Heart right ventricle (tissue), 16 donors: ENCODE measurements at regions not wholly inside any gene's neighbourhood (a gene's known extent, or its start where the extent isn't known, plus 50 kb on each side); places are given as distances from the start of the nearest gene placed in this dataset.

ENCODE experiments used
- ATAC-seq, 8 donors: fragments of 200-7000 bp; cut with Tn5 transposase; one replicate each; pipeline ENCODE4 v1.9.1; 2020; ENCODE audit warnings: mild to moderate bottlenecking in 8 of 8, moderate library complexity in 8 of 8, moderate number of reproducible peaks in 1 of 8
- DNase-seq, 2 donors: peaks; one replicate each; pipeline ENCODE4 v3.0.0-alpha.2; 2020
- H3K27ac ChIP-seq, 10 donors: fragments of 200-600 bp; sonication (generic) in 2 of 10; one replicate each; pipeline versions ENCODE4 v1.5.0 to v1.8.0; 2020 to 2022; ENCODE audit warnings: mild to moderate bottlenecking in 3 of 10
- H3K27me3 ChIP-seq, 7 donors: fragments of 200-600 bp; one replicate each; pipeline ENCODE4 v1.8.0; 2021 to 2022; ENCODE audit warnings: mild to moderate bottlenecking in 2 of 7
- H3K36me3 ChIP-seq, 9 donors: fragments of 200-600 bp; sonication (generic) in 1 of 9; one replicate each; pipeline versions ENCODE4 v1.5.0 to v1.8.0; 2020 to 2022; ENCODE audit warnings: mild to moderate bottlenecking in 2 of 9
- H3K4me1 ChIP-seq, 9 donors: fragments of 200-600 bp; sonication (generic) in 1 of 9; one replicate each; pipeline versions ENCODE4 v1.5.0 to v1.8.0; 2020 to 2022; ENCODE audit warnings: mild to moderate bottlenecking in 4 of 9
- H3K4me3 ChIP-seq, 10 donors: fragments of 200-600 bp; sonication (generic) in 2 of 10; one replicate each; pipeline versions ENCODE4 v1.5.0 to v1.8.0; 2020 to 2022; ENCODE audit warnings: mild to moderate bottlenecking in 7 of 10, moderate library complexity in 2 of 10
- H3K9me3 ChIP-seq, 11 donors: fragments of 200-600 bp in 10 of 11; sonication (generic) in 2 of 11; one replicate each; pipeline versions ENCODE4 v1.5.0 to v1.8.0; 2013 to 2022; ENCODE audit warnings: mild to moderate bottlenecking in 2 of 11, control low read depth in 1 of 11, moderate library complexity in 1 of 11
- CTCF ChIP-seq, 9 donors: fragments of 200-600 bp; sonication (generic) in 2 of 9; IDR thresholded peaks; one replicate each; pipeline versions ENCODE4 v1.5.0 to v1.8.0; 2021 to 2022; ENCODE audit warnings: antibody characterized with exemption in 9 of 9, mild to moderate bottlenecking in 5 of 9, moderate library complexity in 1 of 9
- WGBS, 2 donors: extraction: QIAGEN DNeasy Blood & Tissue Kit; methylation state at CpG; one replicate each; pipeline ENCODE4 v1.1.7; 2013; ENCODE audit warnings: inconsistent platforms in 1 of 2; 5-methylcytosine and 5-hydroxymethylcytosine counted together
- intact Hi-C, 10 donors: fragments of 100-400 bp; cut with DNase I; formaldehyde crosslinking; loops; one replicate each; pipeline versions ENCODE4 v1.11.1 to v1.14.2; 2022
- donor health status: Arrhythmogenic right ventricular cardiomyopathy.
- donor health status: ischemic (EF 13 %, LVEDD 7.1; RV severe dilation, severe dysfunction).
- donor health status: healthy with polysubstance abuse.
- donor health status: DM: no; HTN: yes; CAD: no.
- donor health status: DM: no; HTN: no; CAD: no.
- donor health status: ischemic (EF 25% LVEDD 6.9; RV normal size, moderate dysfunction).
- donor health status: ischemic (EF 25% LVEDD 5.7; RV mildly dilated, moderate dysfunction).
- donor health status: healthy.
- donor health status: DM: yes; HTN: yes; CAD: no.
- donor health status: Ischemic cardiomyopathy.
- donor health status: ischemic (EF 35%, LVEDD 5.7; RV mildly dilated, moderate dysfunction).
- donor health status: nonischemic (EF 11% LVEDD 7.7; RV severe dilation, severe dysfunction).
- donor health status: DM: yes; HTN: yes; CAD: no.
- donor health status: PGD.
- donor health status: ischemic (EF 29% LVEDD 5.4; RV normal size, mild dysfunction).
- donor health status: nonischemic (EF 23%, LVEDD 6.1; RV moderate dilation, normal function).

GRCh38 chr4:19534159-19534558 is 717.5 kb upstream of the SLIT2 start:
- DNase-seq (no peak), ATAC-seq (no peak)
- Histone ChIP-seq H3K27ac (no peak overlapping the region), H3K4me1 (no peaks in the 10 kb centered on the region), H3K4me3 (no peak overlapping the region), H3K9me3 (peaks cover 0 to 6% (median 0%) of the 10 kb centered on the region in 11 donors), H3K36me3 (no peaks in the 10 kb centered on the region), H3K27me3 (no peaks in the 10 kb centered on the region)
- WGBS, 2 donors, result 82% methylated on average over 3 of the region's 3 CpGs
- TF ChIP-seq CTCF (IDR thresholded peaks at IDR 0.05), result no peak
- intact Hi-C loops, result no loop called here

- Histone ChIP-seq H3K27ac (no peak overlapping the region), H3K9me3 (peaks cover 0 to 24% (median 0%) of the 10 kb centered on the region in 11 donors), H3K4me1 (no peaks in the 10 kb centered on the region), H3K36me3 (no peaks in the 10 kb centered on the region), H3K27me3 (no peaks in the 10 kb centered on the region), H3K4me3 (no peak overlapping the region)
- 65 to 78% methylated on average over 5 of the region's 5 CpGs for WGBS, 2 donors
- ATAC-seq, result no peak
- no peak for TF ChIP-seq CTCF (IDR thresholded peaks at IDR 0.05)
- no peak for DNase-seq
- intact Hi-C loops, result no loop called here
Measured at GRCh38 chr4:19531906-19532848, 719.5 kb upstream of the SLIT2 start.

- intact Hi-C loops, result no loop called here
- H3K27me3 ChIP-seq, result no peaks in the 10 kb centered on the region
- peaks cover 0 to 8% (median 0%) of the 10 kb centered on the region in 9 donors for H3K4me1 ChIP-seq
- peaks cover 0 to 19% (median 0%) of the 10 kb centered on the region in 11 donors for H3K9me3 ChIP-seq
- ATAC-seq (no peak), DNase-seq (no peak)
- WGBS, 2 donors, result 93 to 95% methylated on average over 2 of the region's 2 CpGs
- H3K4me3 ChIP-seq, result no peak overlapping the region
- H3K36me3 ChIP-seq, result no peaks in the 10 kb centered on the region
- no peak overlapping the region for H3K27ac ChIP-seq
- no peak for TF ChIP-seq CTCF (IDR thresholded peaks at IDR 0.05)
Measured at GRCh38 chr4:19523964-19524363, 727.7 kb upstream of the SLIT2 start.

- Histone ChIP-seq H3K27me3 (no peaks in the 10 kb centered on the region), H3K36me3 (no peaks in the 10 kb centered on the region), H3K4me1 (peaks cover 0 to 8% (median 0%) of the 10 kb centered on the region in 9 donors), H3K27ac (no peak overlapping the region), H3K4me3 (no peak overlapping the region), H3K9me3 (peaks cover 0 to 10% (median 0%) of the 10 kb centered on the region in 11 donors)
- DNase-seq (no peak), ATAC-seq (no peak)
- 93 to 97% methylated on average over 3 of the region's 3 CpGs for WGBS, 2 donors
- no peak for TF ChIP-seq CTCF (IDR thresholded peaks at IDR 0.05)
- intact Hi-C loops, result no loop called here
Measured at GRCh38 chr4:19522966-19523365, 728.7 kb upstream of the SLIT2 start.
